GM18526 (cell line): ENCODE measurements at regions not wholly inside any gene's neighbourhood (a gene's known extent, or its start where the extent isn't known, plus 50 kb on each side); places are given as distances from the start of the nearest gene placed in this dataset.

Experiments
- POLR2A ChIP-seq: IDR thresholded peaks from 3 replicates; pipeline ENCODE4 v1.6.1; 2011; ENCODE audit not compliant: insufficient read length; ENCODE audit errors: extremely low read depth

DNA sequence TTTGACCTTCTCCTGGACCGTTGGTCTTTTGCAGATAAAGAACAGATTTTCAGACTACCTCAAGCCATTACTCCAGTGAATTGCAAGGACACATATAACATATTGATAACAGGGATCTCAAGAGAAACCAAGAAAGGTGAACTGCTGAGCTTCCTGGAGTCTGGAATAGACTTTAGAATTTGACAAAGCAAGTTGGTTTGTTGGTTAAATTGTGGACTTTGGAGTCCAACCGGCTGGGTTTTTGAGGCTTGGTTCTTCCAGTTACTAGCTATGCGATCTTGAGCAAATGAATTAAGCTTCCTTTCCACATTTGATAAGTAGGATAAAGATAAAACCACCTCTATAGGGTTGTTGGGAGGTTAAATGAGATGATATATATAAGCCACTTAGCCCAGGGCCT lies 233.1 kb downstream of the SHQ1 start:
- TF ChIP-seq POLR2A, result no peak

DNA sequence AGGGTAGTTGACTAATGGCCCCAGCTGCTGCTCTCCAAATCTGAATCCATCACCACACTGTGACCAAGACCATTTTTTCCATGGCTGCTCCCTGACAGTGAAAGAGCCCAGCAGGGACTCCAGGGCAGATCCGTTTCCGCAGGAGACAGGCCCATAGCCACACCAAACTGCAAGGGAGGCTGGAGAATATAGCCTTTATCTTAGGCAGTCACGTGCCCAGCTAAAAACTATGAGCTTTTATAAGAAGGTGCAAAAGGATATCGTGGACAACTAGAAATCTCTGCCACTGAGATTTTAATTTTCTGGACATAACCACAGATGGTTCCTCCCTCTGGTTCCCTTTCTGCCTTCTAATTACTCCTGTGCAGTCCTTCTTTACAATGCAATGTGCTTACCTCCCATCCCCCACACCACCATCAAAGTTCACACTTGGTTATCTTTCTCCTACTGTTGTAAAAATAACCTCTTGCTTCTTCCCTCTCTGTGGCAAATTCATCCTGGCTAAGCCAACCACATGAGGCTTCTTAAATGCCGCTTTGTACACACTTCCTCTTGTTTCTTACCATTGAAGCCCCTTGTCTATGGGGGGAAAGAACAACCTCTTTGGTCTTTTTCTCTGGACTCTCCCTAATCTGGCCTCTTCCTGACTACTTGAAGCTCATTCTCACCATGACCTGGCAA lies 233.7 kb downstream of the SHQ1 start:
- TF ChIP-seq POLR2A, result no peak

DNA sequence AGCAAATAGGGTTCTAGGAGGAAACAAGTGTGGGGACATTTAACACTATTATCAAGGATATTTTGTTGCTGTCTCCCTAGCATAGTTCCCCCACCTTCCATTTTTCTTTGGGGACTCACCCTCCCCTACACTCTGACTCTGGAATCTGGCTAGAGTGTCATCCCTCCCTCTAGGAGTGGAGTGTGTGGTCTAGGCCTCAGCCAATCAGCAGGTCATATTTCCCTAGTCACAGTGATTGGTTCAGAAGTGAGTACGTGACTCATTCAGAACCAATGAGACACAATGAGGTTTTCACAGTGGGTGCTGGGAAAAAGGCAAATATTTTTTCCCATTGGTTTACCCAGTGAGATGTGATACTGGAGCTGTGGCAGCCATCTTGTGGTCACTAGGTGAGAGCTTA lies 234.4 kb downstream of the SHQ1 start:
- no peak for TF ChIP-seq POLR2A

DNA sequence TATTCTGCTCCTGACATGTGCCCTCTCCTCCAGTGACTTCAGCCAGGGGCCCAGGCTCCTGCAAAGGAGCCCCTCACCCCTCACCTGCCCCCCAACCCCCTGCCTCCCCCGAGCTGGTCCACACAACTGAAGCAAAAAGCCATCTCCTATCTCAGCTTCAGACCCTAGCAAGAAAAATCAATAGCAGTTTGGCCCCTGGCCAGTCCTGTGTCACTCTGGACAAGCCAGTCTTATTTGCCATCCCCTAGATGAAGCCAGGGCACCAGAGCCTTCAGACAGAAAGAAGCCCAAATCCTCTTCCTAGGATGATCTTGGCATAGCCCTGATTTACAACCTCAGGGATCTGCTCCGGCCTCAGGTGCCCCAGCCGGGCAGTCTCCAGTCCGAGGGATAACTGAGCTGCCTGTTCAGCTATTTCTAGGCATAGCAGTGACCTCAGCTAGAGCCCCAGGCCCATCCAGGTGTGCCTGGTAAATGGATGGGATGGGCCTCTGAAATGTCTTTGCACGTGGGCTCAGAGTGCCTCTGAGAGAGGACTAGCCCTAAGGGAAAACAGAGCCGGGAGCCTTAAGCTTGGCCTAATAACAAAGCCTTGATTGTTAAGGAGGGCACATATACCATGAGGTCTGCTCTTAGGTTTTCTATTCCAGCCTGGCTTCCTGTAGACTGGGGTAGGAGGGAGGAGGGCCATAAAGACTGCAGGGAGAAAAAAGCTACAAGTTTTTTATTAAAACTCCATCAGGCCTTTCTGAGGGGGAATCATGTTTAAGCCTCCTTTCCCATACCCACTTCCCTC lies 242.0 kb downstream of the SHQ1 start:
- TF ChIP-seq POLR2A, result no peak

DNA sequence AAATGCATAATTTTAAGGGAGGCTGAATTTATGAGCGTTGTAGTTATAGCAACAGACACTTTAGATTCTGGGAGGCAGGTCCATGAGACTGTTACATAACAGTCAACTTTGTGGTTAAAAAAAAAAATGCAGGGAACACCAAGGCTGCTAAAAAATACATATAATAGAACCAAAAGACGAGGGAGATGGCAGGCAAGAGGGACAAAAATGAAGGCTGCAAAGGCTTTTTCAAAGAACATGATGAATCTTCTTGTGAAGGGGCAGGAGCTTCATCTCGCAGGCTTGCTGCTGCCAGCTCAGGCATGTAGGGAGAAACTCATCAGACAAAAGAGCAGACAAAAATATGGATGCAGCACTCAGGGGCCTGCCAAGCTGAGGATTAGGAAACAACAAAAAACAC lies 243.9 kb downstream of the SHQ1 start:
- TF ChIP-seq POLR2A, result no peak

DNA sequence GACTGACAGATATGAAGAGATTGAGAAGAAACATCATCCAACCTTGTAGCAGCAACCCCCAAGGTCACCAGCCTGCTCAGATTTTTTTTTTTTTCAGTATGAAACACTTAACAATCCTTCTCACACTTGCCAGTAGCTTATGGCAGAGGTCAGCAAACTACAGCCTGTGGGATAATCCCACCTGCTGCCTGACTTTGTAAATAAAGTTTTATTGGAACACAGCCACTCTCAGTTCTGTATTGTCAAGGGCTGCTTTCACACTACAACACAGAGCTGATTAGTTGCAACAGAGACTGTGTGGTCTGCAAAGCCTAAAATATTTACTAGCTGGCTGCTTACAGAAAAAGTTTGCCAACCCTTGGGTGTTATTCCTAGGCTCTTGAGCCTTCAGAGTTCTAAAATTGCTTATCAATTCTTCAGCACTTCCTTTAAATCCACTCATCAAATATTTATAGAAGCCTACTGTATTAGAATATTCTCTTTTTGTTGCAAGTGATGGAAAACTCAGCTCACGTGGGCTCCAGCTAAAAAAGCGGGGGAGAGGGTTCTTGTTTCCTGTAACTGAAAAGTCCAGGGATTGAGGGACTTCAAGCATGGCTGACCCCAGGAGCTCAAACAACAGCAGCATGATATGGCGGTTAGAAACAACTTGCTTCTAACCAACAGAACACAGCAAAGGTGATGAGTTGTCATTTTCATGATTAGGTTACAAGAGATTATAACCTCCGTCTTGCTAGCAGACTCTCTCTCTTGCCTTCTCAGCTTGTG lies 246.1 kb downstream of the SHQ1 start:
- no peak for TF ChIP-seq POLR2A

DNA sequence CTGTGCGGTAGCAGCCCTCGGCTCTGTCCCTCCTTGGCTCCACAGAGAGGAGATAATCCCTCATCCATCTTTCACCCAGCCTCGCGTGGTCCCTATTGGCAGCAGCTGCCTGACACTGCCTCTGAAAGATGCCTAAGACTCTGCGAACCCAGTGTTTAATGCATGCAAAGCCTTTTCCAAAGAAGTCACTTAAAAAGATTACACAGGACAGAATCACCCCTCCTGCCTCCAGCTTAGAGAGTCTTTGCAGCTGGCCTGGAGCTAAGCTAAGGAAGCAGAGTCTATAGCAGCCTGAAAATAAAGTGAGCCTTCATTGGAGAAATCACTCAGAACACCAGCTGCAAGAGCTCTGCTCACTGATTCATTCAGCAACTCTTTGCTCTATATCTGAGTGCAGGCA lies 247.2 kb downstream of the SHQ1 start:
- TF ChIP-seq POLR2A, result no peak

DNA sequence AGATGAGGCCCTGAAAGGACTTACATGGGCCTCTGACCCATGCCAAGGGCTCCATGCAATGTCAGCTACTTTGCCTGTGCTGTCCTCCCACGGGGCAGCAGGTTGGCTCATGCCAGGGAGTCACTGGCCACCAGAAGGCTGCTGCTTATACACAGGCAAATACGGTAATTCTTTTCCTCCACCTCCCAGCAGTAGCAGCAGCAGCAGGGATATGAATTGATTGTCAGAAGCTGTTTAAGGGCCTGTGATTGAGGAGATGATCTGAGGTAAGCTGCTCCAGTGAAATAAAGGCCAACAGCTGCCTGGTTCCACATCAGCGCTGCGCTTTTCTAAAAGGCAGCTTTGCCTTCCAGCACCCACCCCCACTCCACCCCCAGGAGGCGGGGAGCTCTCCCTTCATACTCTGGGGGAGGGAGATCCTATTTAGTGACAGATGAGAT lies 250.5 kb downstream of the SHQ1 start:
- TF ChIP-seq POLR2A, result no peak

DNA sequence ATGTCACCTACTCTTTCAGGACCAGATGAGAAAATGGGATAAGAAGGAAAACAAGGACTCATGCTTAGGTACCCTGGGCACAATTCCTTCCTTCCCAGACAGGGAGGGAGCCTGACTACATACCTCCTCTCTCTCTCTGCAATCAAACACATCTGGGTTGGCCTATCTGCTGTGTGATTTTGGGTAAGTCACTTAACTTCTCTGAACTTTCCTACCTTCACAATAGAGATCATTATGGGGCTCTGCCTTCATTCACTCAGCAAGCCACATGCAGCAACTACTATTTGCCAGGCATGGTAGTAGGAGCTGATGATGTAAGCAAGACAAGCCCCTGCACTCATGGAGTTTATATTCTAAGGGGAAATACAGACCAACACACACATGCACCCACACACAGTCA lies 251.2 kb downstream of the SHQ1 start:
- TF ChIP-seq POLR2A, result no peak

DNA sequence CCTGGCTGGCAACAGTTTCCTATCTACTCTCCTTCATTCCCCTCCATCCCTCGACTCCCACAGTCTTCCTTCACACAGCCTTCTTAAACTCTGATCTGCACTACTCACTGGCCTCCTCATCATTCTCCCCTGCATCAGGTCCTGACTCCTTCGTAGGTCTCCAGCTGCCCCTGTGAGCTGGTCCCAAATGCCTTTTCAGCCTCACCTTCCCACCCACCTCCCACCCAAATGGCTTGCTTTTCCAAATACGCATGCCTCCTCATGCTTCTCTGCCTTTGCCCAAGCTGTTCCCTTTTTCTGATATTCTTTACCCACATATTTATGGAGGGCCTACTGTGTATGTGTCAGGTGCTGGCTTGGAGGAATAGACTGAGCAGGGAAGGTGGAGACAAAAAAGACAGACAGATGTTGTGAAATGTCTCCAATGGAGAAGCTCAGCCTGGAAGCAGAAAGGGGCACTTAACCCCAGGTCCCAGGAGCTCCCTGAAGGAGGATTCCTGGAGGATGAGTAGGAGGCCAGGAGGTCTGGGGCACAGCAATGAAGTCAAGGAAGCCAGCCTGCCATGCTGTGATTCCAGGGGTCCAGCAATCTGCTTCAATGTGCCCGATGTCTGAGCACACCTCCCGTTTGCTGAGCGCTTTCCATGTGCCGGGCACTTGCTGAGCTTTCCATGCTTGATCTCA lies 252.2 kb downstream of the SHQ1 start:
- no peak for TF ChIP-seq POLR2A

DNA sequence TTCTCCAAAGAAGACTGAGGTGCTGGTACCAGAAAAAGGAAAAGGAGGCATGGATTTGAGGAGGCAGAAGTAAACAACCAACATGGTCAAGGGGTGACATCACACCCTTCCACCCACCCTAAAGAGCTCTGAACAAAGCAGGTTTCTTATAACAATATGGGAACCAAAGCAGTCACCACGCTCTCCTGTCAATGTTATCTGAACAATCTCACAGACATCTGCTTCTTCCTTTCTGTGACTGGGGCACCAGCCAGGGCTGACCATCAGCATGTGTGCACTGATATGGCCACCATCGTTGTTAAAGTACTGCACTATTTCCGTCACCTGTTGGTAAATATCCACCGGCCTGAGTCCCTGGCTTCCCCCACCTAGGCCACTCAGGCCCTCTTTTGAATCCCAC lies 252.9 kb downstream of the SHQ1 start:
- TF ChIP-seq POLR2A, result no peak

DNA sequence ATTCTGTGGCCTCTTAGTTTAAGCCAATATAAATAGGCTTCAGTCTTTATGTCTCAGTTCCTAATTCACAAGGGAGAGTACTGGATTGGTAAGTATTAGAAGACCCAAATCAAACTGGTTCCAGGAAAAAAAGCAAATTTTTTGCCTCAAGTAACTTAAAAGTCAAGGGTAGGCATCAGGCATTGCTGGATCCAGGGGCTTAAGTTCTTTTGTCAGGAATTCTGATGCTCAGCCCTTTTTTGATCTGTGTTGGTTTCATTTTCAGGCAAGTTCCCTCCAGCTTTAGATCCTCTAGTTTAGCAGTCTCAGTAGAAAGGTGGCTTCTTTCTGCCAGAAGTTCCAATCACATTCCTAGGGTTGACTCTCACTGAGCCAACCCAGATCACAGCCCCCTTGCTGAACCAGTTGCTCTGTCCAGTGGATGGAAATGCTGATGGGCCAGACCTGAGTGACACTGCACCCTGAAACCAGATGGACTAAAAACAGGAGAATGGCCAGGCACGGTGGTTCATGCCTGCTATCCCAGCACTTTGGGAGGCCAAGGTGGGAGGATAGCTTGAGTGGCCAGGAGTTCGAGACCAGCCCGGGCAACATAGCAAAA lies 253.5 kb downstream of the SHQ1 start:
- TF ChIP-seq POLR2A, result no peak

DNA sequence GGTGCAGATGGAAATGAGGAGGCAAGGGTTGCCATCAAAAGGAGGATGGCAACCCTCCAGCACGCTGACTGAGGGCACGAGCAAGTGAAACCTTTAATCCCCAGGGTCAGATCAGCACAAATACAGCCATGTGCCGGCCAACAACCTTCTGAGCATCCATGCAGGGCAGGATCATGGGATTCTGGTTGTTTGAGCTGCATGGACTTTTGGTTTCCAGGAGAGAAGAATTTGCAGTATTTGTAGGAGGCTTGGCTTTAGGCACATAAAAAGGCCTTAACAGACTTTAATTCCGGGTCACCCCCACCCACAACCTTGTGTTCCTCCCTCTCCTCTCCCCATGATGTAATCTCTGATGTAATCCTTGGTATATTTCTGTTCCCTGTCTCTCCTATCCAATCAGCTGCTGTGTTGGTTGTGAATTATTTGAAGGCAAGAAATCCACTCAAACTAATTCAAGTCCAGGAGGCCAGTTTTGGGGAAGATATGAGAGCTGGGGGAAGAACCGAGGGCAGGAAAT lies 254.3 kb downstream of the SHQ1 start:
- TF ChIP-seq POLR2A, result no peak

DNA sequence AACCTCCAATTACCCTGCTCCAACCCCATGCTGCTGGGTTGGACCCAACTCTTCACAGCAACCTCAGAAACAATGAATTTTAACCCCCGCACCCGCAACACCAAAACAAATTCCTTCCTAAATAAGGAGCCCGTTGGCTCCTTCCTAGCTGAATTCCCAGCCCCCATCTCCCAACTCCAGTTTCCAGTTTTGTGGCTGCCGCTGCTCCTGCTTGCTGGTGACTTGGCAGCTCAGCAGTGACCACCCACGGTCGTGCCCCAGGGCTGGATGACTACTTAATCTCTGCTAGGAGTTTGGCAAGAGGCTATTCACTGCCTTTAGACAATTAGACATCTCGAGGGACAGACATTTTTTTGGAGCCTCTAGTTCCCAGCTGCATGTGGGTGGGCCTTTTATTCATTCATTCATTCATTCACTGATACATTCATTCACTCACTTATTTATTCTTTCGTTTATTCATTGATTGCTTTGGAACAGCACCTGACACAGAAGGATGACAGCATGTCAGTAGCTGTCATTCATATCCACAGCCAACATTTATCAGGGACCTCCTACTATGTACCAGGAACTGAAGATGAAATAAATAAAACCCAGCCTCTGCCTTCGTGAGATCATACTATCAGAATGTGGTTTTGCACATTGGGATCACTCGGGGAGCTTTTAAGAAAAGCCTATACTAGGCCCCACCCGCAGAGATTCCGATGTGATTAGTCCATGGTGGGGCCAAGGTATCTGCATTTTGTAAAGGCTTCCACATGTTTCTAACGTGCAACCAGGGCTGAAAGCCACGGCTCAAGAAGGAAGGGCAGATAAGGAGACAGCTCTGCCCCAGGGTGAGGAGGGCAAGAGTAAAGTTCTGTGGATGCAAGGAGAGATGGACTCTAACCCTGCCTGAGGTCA lies 256.5 kb downstream of the SHQ1 start:
- no peak for TF ChIP-seq POLR2A
